GM03348 (cell line): ENCODE measurements at regions not wholly inside any gene's neighbourhood (a gene's known extent, or its start where the extent isn't known, plus 50 kb on each side); places are given as distances from the start of the nearest gene placed in this dataset.
"Not testable (repeated sequence)": the region's sequence is repeated elsewhere in the genome, so short reads cannot be mapped to it uniquely, and the experiment has no call there.

Experiments used
- DNase-seq: peaks from one replicate; pipeline ENCODE4 v3.0.0; 2012; ENCODE audit warnings: low spot score

DNA sequence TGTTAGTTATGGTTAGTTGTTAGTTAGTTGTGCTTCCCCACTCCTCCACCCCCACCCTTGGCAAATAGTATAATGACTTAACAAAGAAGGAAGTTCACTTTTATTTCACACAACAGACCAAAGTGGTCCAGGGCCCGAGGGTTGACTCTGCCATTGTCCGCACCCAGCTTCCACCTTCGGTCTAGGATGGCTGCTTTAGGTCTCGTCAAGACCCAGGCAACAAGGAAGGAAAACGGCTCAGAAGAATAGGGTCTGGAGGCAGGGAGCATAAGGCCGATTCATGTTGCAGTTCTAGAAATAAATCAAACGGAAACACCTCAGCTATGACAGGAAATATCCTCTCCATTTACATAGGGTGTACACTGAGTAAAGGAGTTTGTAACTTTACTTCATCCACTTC is 206.0 kb upstream of the CXCR4 start:
- DNase-seq = no peak

- no peak for DNase-seq
Observed at GRCh38 chr2:136323195-136323594, 205.2 kb upstream of the CXCR4 start.

DNA sequence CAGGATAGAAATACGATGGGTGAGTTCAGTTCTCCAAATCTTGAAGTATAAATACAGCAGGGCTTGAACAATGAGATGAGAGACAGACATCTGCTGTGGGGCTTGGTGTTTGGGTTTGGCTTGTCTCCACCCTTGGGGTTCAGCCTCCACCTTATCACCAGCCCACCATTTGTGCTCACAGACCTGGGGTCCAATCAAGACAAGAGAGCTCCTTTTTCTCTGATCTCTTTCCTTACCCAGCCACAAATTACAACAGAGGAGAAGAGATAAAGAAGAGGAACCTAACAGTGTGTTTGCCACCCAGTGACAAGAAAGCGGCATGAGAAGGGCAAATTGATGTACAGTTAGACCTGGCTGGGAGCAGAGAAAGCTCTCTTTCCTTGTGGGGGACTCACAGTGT is 204.5 kb upstream of the CXCR4 start:
- no peak for DNase-seq

DNA sequence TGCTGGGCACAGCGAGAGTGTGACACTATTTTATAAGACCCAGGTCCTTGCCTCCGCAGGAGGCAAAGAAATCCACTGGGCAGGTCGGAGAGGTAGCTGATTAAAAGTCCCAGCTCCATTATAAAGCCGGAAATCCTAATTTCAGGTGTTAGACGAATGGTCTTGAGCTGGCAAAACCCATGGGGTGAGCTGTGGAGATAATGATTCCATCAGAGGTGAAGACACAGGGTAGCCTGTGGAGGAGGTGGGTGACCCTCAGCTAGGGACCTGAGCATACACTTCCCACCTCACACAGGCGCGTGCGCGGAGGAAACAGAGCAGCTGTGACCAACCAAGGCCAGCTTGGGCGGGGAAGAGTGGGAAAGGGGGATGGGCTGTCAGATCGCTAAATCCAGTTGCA is 201.7 kb upstream of the CXCR4 start:
- no peak for DNase-seq

GRCh38 chr2:136319237-136319636 is 201.3 kb upstream of the CXCR4 start:
- no peak for DNase-seq

DNA sequence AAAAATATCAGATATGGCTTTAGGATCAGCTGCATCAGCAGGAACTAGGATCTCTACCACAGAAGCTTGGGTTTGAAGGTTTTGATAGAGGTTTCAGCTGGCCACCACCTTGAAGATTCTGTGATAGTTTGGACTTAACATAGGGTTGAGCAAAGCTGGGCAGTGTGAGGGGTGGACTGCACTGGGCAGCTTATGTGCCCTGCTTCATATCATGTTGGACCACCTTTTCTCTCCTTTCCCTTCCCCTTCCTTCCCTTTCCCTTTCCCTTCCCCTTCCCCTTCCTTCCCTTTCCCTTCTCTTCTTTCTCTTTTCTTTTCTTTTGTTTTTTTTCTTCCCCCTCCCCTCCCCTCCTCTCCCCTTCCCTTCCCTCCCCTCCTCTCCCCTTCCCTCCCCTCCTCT is 196.3 kb upstream of the CXCR4 start:
- no peak for DNase-seq

- DNase-seq = not testable (repeated sequence)
Observed at GRCh38 chr2:136312568-136312967, 194.6 kb upstream of the CXCR4 start.

DNA sequence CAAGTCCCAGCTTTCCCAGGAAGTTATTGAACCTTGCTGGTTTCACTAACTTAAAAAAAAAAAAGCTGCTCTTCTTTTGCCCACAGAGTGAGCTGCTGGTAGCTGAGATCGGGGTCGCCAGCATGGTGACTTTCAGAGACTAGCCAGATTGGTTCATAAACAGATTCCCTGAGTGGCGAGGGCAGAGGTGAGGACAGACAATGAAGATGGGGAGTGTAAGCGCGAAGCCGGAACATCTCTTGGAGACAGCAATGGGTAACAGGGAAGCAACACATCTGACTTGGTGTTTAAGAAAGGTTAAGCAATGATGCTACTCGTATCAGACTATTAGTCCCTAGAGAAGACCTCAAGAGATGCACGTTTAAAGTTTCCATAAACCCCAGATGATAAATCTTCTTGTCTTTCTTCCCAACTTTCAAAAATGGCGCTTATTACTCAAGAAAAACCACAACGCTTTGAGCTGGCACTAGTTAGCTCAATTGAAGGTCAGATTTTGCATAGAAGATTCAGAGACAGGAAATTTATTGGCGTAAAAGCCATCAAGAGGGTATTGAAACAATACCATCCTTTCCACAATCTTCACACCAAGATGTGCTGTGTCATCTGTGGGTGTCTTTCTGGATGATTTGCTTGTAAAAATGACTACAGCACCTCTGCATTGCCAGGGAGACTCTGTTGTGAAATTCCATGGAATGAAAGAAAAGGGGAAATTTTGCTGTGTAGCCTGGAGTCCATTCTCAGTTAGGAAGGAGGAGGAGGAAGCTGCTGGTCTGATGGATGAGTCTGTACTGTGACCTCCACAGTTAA is 193.1 kb upstream of the CXCR4 start:
- DNase-seq = no peak

- DNase-seq = no peak
Observed at GRCh38 chr2:136310005-136310495, 192.1 kb upstream of the CXCR4 start.

GRCh38 chr2:136308611-136309010 is 190.7 kb upstream of the CXCR4 start:
- DNase-seq = no peak

DNA sequence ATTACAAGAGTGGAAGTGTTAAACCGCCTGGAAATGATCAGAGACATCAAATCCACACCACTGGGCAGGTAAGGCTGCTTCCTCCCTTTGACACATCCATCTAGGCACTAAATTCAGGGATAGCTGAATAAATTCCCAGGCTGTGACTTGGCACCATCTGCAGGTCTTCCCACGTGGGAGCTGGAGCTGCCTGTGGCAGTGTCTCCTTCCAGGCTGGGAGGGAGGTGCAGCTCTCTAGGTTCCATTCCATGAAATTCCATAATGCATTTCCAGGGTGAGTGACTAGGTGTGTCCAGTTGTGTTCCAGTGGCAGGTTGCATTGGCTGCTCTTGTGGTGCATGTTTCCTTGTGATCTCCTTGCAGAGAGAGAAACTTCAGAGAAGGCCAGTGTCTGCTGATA is 188.9 kb upstream of the CXCR4 start:
- no peak for DNase-seq

- DNase-seq = no peak
Observed at GRCh38 chr2:136305517-136306192, 187.7 kb upstream of the CXCR4 start.

GRCh38 chr2:136301006-136301405 is 183.1 kb upstream of the CXCR4 start:
- no peak for DNase-seq

DNA sequence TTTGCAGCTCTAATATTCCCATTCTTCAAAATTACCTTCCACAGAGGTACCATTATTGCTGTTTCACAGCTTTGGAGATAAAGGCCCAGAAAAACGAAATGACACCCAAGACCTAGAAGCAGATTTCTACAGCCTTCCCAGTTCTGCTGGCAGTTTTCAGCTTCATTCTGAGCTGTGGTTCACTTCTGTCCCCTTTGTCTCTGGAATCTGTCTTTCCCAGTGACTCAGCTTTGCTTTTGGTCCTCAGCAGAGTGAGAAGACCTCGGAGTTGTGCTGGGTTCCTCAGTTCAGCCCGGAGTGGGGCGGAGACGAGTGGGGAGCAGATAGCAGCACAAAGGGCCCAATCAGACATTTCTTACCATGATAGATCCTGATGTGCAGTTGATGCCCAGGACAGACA is 180.7 kb upstream of the CXCR4 start:
- DNase-seq = no peak

DNA sequence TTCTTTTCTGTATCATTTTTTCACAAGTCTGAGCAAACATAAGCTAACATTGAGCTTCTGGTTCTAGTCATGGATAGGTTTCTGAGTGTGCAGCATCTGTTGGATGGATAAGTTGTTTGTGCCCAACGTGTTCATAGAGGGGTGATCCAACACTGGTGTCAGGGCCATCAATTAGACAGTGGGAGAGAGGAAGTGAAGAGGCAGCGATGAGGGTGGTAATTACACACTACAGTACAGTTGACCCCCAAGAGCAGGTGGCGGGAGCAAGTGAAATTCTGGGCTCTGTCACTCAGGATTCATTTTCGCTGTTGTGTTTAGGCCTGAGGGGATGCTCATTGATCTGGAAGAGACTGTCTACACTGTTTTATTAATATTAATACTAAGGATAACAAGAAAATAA is 180.0 kb upstream of the CXCR4 start:
- no peak for DNase-seq

- no peak for DNase-seq
Observed at GRCh38 chr2:136297312-136297711, 179.4 kb upstream of the CXCR4 start.

- no peak for DNase-seq
Observed at GRCh38 chr2:136295168-136295567, 177.2 kb upstream of the CXCR4 start.

DNA sequence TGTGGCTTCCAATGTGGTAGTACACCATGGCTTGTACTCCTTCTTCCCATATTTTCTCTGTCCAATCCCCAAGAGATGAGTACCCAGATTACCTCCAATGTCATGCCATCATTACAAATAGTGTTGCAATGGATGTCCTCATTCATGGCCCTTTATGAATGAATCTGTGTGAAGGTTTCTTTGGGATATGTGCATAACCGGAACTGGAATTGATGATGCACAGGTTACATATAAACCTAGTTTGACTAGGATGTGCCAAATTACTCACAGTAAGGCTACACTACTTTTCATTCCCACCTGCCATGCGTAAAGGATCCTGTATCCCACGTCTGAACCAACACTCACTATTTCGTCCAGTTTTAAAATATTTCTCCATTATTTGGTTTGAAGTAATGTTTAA is 173.9 kb upstream of the CXCR4 start:
- no peak for DNase-seq

- no peak for DNase-seq
Observed at GRCh38 chr2:136290326-136290725, 172.4 kb upstream of the CXCR4 start.

DNA sequence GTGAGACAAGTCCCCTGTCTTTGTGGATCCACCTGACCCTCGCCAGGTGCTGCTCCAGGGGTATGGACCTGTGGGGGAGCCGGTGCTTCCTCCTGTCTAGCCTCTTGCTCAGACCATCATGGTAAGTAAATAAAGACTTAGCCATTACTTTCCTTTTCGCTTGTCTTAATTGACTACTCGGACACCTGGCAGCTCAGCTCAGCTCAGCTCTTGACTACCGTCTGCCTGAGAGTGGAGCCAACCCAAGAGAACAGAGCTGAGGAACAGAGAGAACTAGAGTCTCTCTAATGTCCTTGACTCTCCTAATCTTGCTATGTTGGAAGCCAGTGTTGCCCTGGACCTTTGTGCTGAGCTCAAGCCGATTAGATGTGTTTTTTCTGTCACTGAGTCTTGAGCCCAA is 170.3 kb upstream of the CXCR4 start:
- no peak for DNase-seq

- DNase-seq = no peak
Observed at GRCh38 chr2:136286423-136286822, 168.5 kb upstream of the CXCR4 start.

GRCh38 chr2:136284226-136285119 is 166.5 kb upstream of the CXCR4 start:
- DNase-seq = no peak

GRCh38 chr2:136282251-136282650 is 164.3 kb upstream of the CXCR4 start:
- no peak for DNase-seq
